ENCODE measurements at regions not wholly inside any gene's neighbourhood (a gene's known extent, or its start where the extent isn't known, plus 50 kb on each side); places are given as distances from the start of the nearest gene placed in this dataset.
"Not testable (repeated sequence)": the region's sequence is repeated elsewhere in the genome, so short reads cannot be mapped to it uniquely, and the experiment has no call there.

DNA sequence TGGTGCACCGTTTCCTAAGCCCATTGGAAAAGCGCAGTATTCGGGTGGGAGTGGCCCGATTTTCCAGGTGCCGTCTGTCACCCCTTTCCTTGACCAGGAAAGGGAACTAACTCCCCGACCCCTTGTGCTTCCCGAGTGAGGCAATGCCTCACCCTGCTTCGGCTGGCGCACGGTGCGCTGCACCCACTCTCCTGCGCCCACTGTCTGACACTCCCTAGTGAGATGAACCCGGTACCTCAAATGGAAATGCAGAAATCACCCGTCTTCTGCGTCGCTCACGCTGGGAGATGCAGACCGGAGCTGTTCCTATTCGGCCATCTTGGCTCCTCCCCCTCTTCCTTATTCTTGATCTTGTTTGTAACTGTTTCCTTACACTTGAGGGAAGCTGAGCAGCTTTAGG, 142.8 kb upstream of the DST start:
- DNase-seq (ENCODE audit: extremely low read depth in 1 of 11, low read depth in 9 of 11, low spot score in 4 of 11) = not testable (repeated sequence)

GRCh38 chr6:56780109-56780508, 137.4 kb upstream of the DST start:
- DNase-seq (ENCODE audit: extremely low read depth in 1 of 11, low read depth in 9 of 11, low spot score in 4 of 11) = not testable (repeated sequence)

DNA sequence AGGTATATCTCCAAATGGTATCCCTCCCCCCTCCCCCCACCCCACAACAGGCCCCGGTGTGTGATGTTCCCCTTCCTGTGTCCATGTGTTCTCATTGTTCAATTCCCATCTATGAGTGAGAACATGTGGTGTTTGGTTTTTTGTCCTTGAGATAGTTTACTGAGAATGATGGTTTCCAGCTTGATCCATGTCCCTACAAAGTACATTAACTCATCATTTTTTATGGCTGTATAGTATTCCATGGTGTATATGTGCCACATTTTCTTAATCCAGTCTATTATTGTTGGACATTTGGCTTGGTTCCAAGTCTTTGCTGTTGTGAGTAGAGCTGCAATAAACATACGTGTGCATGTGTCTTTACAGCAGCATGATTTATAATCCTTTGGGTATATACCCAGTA, 135.8 kb upstream of the DST start:
- DNase-seq (ENCODE audit: extremely low read depth in 1 of 11, low read depth in 9 of 11, low spot score in 4 of 11) = not testable (repeated sequence)

GRCh38 chr6:56775498-56776166, 132.9 kb upstream of the DST start:
- no peak for DNase-seq (ENCODE audit: extremely low read depth in 1 of 11, low read depth in 9 of 11, low spot score in 4 of 11)

DNA sequence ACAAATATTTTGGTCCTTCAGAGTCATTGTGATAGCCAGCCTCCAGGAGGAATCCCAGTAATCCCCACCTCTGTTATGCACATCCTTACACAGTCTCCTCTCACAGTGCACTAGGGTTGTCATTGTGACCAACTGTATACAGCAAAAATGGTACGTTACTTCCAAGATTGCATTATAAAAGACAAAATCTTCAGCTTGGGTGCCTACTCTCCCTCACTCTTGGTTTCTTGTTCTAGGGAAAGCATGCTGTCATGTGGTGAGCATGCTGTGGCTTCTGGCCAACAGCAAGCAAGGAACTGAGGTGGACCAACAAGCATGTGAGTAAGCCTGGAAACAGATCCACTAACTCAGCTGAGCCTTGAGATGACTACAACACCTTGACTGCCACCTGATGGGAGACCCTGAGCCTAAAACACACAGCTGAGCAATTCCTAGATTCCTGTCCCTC, 130.1 kb upstream of the DST start:
- DNase-seq (ENCODE audit: extremely low read depth in 1 of 11, low read depth in 9 of 11, low spot score in 4 of 11) = no peak

- DNase-seq (ENCODE audit: extremely low read depth in 1 of 11, low read depth in 9 of 11, low spot score in 4 of 11) = no peak
These were observed 129.4 kb upstream of the DST start for GRCh38 chr6:56771929-56772607.

GRCh38 chr6:56771189-56771588, 128.5 kb upstream of the DST start:
- DNase-seq (ENCODE audit: extremely low read depth in 1 of 11, low read depth in 9 of 11, low spot score in 4 of 11) = no peak

GRCh38 chr6:56770011-56770520, 127.4 kb upstream of the DST start:
- no peak for DNase-seq (ENCODE audit: extremely low read depth in 1 of 11, low read depth in 9 of 11, low spot score in 4 of 11)

DNA sequence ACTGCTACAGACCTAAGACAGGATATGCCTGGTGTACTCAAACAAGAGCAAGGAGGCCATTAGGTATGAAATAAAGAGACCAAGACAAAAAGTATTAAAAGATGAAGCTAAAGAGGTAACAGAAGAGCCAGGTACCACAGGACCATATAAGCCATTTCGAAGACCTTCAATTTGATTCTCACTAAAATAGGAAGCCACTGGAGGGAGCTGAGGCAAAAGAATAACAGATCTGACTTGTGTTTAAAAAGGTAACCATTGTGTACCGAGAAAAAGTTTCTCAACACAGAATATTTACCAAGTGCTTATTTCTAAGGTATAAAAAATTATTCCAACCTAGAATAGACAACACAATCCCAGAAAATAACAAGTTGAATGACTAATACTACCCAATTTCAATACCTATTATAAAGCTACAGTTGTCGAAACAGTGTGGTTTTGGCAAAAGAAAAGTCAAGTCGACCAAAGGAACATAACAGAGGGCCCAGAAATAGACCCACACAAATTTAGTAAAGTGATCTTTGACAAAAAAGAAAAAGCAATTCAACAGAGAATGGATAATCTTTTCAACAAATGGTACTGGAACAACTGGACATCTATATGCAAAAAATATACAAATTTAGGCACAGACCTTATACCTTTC, 125.3 kb upstream of the DST start:
- no peak for DNase-seq (ENCODE audit: extremely low read depth in 1 of 11, low read depth in 9 of 11, low spot score in 4 of 11)

DNA sequence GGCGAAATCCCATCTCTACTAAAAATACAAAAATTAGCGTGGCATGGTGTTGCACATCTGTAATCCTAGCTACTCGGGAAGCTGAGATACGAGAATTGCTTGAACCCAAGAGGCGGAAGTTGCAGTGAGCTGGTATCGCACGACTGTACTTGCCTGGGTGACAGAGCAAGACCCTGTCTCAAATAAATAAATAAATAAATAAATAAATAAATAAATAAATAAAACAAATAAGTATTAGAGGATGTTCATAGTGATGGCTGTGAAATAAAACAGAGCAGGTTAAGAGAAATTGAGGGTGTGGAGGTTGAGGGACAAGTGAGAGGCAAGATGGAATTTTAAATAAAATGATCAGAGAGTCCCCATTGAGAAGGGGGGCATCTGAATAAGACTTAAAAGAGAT, 124.7 kb upstream of the DST start:
- no peak for DNase-seq (ENCODE audit: extremely low read depth in 1 of 11, low read depth in 9 of 11, low spot score in 4 of 11)

DNA sequence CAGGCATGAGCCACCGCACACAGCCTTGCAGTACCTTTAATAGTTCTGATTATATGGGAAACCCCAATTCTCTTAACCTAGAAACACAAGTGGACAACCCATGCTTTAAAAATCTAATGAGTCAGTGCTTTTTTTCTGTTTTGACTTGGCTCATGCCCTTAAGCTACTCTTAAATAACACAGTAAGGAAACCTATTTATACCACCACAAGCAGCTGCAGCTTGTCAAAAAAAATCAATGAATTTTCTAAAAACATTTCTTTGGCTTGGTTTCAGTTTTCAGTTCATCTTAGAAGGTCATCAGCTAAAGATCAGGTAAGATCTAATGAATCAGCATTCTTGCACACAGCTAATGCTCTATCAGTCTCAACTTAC, 124.1 kb upstream of the DST start:
- no peak for DNase-seq (ENCODE audit: extremely low read depth in 1 of 11, low read depth in 9 of 11, low spot score in 4 of 11)

- no peak for DNase-seq (ENCODE audit: extremely low read depth in 1 of 11, low read depth in 9 of 11, low spot score in 4 of 11)
These were observed 123.6 kb upstream of the DST start for GRCh38 chr6:56766139-56766805.

GRCh38 chr6:56765494-56765893, 122.8 kb upstream of the DST start:
- no peak for DNase-seq (ENCODE audit: extremely low read depth in 1 of 11, low read depth in 9 of 11, low spot score in 4 of 11)

- no peak for DNase-seq (ENCODE audit: extremely low read depth in 1 of 11, low read depth in 9 of 11, low spot score in 4 of 11)
These were observed 121.4 kb upstream of the DST start for GRCh38 chr6:56764081-56764566.

- DNase-seq (ENCODE audit: extremely low read depth in 1 of 11, low read depth in 9 of 11, low spot score in 4 of 11) = no peak
These were observed 119.0 kb upstream of the DST start for GRCh38 chr6:56761651-56762050.

GRCh38 chr6:56760842-56761241, 118.2 kb upstream of the DST start:
- no peak for DNase-seq (ENCODE audit: extremely low read depth in 1 of 11, low read depth in 9 of 11, low spot score in 4 of 11)

DNA sequence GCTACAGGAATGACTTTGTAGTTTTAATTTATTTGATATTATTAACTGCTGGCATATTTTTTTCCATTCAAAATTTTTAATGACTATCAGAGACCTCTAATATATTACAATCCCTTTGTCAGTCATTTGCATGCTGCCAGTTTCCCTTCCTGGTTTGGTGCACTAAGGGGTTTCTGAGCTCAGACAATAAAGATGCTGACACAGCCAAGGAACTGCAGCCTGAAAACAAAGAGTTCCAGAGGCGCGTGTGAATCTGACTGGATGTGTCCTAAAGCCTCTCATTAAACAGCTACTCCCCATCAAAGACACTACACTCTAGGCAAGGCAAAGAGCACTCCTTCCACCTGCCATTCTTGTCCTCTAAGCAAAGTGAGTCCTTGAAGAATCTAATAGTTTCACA, 116.8 kb upstream of the DST start:
- DNase-seq (ENCODE audit: extremely low read depth in 1 of 11, low read depth in 9 of 11, low spot score in 4 of 11) = no peak

GRCh38 chr6:56758553-56758952, 115.9 kb upstream of the DST start:
- no peak for DNase-seq (ENCODE audit: extremely low read depth in 1 of 11, low read depth in 9 of 11, low spot score in 4 of 11)

DNA sequence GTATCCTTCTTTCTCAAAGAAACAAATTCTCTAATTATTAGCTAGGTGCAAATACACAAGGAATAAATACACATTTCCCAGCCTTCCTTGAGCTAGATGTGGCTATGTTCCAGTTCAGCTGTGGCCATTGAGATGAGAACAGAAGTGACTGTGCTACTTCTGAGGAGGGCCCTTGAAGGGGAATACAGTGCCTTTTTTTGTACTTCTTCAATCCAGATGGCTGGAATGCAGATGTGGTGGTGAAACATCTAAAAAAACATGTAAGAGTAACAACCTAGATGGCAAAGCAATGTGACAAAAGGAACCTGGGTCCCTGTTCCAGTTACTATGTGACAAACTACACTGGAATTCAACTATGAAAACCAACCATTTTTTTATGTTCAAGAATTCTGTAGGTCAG, 115.4 kb upstream of the DST start:
- DNase-seq (ENCODE audit: extremely low read depth in 1 of 11, low read depth in 9 of 11, low spot score in 4 of 11) = no peak

DNA sequence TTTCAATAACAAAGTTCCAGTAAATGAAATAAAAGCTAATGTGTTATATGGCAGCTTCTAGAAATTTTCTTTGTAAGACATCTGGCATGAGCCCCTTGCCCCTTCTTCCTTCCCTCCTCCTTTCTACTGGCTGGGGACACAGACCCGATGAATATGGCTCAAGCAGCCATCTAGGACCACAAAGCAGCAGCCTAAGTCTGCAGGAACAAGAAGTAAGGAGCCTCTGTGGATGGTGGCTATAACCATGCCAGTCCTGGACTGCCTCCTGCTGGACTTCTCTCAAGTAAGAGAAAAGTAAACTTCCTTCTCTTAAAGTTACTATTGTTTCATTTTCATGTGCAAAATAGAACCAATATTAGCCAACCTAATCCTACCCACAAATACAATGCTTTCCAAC, 114.9 kb upstream of the DST start:
- peak in 1 of 11 donors; percentile 21 for DNase-seq (ENCODE audit: extremely low read depth in 1 of 11, low read depth in 9 of 11, low spot score in 4 of 11)
